Fibroblast of skin of left quadriceps (primary cell): ENCODE measurements at regions not wholly inside any gene's neighbourhood (a gene's known extent, or its start where the extent isn't known, plus 50 kb on each side); places are given as distances from the start of the nearest gene placed in this dataset.
"Not testable (repeated sequence)": the region's sequence is repeated elsewhere in the genome, so short reads cannot be mapped to it uniquely, and the experiment has no call there.

Experiments
- DNase-seq, 2 experiments: peaks; one replicate each; pipeline ENCODE4 v3.0.0-alpha.2; 2013; ENCODE audit warnings: low read depth in 2 of 2

DNA sequence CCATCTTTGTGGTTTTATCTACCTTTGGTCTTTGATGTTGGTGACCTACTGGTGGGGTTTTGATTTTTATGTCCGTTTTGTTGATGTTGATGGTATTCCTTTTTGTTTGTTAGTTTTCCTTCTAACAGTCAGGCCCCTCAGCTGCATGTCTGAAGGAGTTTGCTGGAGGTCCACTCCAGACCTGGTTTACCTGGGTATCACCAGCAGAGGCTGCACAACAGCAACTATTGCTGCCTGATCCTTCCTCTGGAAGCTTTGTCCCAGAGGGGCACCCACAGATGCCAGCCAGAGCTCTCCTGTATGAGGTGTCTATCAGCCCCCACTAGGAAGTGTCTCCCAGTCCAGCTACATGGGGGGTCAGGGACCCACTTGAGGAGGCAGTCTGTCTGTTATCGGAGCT lies 199.3 kb upstream of the WDFY3 start:
- DNase-seq = no peak

DNA sequence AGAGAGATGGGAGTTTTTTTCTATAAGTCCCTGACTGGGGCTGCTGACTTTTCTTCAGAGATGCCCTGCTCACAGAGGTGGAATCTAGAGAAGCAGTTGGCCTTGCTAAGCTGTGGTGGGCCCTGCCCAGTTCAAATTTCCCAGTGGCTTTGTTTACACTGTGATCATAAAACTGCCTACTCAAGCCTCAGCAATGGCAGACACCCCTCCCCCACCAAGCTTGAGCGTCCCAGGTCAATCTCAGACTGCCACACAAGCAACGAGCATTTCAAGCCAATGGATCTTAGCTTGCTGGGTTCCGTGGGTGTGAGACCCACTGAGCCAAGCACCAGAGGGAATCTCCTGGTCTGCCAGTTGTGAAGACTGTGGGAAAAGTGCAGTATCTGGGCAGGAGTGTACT lies 199.8 kb upstream of the WDFY3 start:
- DNase-seq = no peak

DNA sequence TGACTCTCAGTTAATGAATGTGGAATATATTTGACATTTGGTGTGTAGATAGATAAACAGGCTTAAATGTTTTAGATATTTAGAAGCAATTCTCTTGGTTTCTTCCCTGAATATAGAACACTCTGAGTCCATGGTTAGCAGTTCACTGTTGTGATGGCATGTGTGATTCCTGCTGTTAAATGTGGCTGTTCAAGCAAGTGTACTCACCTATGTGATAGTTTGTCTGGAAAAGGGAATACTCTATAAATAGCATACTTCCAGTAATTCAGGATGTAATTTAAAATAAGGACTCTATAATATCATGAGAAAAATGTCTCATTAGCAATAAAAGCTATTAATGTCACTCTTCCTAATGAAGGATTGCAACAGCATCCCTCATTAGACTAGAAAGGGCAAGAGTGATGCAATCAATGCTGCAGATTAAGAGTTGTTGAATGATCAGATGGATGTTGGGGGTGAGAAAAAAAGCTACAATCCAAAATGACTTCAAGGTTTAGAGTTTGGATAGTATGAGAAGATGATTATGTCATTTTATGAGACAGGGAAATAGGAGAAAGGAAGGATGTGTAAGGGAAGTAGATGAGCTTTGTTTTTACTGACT lies 201.8 kb upstream of the WDFY3 start:
- DNase-seq = no peak

DNA sequence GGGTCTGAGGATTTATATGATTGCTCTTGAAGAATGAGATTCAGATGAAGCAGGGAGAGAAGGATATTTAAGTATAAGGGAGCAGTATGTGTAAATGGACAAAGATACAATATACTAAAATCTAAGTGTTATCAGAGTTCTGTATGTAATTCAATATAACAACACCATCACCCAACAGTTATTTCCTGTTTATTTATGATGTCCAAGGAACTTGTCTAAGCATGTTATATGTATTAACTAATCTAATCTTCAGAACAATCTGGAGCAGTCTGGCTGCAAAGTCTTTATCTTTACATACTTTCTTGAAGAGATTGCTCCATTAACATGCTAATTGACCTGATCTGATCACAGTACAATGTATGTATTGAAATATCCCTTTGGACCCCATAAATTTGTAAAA lies 203.8 kb upstream of the WDFY3 start:
- no peak for DNase-seq

DNA sequence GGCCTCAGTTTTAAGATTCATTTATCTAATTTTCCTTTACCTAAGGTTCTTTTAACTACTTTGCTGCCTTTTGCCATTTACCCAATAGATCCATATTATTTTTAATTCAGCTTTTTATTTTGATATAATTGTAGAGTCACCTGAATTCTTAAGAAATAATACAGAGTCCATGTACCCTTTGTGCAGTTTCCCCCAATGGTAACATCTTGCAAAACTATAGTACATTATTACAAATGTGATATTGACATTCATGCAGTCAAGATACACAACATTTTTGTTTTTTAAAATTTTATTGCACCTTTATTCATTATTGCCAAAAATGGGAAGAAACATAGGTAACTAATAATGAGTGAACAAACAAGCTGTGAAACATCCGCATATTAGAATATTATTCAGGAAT lies 208.7 kb upstream of the WDFY3 start:
- no peak for DNase-seq

DNA sequence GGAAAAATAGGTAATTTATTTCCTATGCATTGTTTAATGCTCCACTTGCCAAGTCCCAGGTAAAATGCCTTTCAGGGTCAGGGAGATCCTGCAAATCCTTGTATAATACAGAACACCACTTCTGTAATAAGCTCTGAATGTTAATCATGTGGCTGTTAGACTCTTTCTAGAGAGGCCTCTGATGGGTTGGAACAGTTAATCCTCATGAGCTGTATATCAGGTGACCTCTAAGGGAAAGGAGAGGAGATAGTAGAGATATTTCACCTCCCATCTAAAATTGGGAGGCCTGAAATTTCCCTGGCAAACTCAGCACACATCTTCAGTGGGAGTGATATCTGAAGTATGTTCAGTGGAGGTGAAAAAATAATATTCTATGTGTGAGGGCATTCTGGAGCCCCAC lies 210.6 kb upstream of the WDFY3 start:
- no peak for DNase-seq

DNA sequence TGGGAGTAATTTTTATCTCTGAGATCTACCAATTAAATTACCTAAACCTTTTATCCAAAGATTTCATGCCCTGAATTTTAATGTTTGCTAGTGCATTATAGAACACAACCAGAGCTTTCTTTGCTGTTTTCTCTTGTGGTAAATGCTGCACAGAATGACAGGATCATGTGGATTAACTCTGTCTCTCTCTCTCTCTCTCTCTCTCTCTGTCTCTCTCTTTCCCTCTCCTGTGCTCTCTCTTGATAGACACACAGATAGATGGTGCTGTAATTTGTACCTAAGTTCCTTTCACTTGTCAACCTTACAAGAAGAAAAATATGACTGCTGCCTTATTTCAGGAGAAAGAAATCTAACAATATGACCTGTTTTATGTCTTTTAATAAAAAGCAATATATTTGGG lies 211.2 kb upstream of the WDFY3 start:
- DNase-seq = no peak

DNA sequence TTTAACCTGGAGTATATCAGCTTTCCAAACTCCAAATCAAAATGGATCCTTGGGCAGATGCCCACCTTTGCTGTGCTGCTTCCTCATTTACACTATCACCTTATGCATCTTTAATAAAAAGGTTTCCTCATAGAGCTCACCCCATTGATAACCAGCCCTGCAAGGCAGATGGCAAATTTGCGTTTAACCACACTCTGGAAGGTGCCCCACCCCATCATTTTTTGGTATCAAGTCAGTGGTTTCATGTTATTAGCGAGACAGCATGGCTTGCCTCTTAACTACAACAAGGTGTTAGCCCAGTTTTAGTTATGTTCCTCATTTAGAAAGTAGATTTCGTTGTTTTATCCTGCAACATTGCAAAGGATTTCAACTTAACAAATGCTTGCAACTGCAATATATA lies 214.0 kb upstream of the WDFY3 start:
- DNase-seq = no peak

DNA sequence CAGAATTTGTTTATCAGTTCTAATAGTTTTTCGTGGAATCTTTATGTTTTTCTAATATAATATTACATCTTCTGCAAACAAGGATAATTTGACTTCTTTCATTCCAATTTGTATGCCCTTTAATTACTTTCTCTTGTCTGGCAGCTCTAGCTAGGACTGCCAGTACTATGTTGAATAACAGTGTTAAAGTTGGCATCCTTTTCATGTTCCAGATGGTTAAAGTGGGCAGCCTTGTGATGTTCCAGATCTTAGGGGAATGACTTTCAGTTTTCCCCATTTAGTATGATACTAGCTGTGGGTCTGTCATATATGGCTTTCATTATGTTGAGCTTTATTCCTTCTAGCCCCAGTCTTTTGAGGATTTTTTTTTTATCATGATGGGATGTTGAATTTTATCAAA lies 220.6 kb upstream of the WDFY3 start:
- no peak for DNase-seq

DNA sequence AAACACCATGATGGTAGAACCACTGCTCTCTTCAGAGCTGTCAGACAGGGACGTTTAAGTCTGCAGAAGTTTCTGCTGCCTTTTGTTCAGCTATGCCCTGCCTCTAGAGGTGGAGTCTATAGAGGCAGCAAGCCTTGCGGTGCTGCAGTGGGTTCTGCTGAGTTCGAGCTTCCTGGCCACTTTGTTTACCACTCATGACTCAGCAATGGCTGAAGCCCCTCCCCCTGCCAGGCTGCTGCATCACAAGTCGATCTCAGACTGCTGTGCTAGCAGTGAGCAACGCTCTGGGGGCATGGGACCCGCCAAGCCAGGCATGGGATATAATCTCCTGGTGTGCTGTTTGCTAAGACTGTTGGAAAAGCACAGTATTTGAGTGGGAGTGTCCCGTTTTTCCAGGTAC lies 229.5 kb upstream of the WDFY3 start:
- not testable (repeated sequence) for DNase-seq

DNA sequence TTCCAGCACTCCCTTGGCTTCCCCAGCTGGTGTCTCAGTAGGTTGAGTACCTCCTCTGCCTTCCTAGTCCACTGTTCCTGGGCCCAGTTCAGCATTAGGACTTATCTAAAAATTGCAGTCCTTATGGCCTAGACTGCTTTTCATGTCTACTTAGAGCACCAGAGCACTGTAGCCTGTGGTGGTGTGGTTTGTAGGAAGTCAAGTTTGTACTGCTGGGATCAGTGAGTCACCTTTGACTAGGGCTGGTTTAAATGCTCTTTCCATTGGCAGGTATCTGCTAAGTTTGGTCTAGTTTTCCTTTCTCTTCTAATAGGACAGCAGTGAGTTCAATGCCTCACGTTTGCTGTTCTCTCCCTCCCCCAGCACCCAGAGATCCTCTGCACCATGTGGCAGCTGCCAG lies 233.6 kb upstream of the WDFY3 start:
- no peak for DNase-seq

DNA sequence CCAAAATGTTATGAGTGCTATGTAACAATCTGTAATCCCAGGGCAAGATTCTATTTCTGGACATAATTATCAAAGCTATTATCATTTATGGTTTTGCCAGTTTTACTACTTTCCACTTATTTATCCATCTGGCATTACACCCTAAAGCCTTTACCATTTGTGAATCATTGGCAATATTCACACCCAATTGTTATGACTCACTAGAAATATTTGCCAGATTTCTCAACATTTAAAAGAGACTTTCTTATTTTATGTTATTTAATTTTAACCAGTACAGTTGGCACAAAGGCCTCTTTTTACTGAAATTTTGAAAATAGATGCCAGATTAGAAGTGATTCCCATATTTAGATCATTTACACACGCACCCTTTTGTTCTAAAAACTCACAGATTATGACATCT lies 242.7 kb upstream of the WDFY3 start:
- DNase-seq = peak in 1 of 2 experiments; percentile 8

DNA sequence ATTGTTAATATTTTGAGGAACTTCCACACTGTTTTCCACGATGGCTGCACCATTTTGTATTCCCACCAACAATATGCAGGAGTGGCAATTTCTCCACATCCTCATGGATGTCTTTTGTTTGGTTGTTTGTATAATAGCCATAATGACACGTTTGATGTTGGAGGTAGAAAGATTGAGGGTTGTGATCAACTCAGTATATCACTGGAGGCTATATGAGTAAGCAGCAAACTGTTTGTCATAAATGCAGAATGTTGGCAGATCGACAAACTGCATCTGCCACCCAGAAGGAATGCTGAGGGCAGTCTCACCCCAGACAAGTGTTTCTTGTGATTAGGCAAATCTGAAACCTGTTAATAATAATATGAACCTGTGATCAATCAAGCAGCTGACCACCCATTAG lies 243.9 kb upstream of the WDFY3 start:
- DNase-seq = no peak

DNA sequence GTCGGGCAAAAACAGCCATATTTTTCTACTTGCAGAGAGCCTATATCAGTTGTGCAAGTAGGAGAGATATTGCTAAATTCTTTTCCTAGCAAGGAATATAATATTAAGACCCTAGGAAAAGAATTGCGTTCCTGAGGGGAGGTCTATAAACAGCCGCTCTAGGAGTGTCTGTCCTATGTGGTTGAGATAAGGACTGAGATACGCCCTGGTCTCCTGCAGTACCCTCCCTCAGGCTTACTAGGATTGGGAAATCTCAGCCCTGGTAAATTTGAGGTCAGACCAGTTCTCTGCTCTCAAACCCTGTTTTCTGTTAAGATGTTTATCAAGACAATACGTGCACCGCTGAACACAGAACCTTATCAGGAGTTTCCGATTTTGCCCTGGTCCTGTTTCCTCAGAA lies 250.1 kb upstream of the WDFY3 start:
- not testable (repeated sequence) for DNase-seq

DNA sequence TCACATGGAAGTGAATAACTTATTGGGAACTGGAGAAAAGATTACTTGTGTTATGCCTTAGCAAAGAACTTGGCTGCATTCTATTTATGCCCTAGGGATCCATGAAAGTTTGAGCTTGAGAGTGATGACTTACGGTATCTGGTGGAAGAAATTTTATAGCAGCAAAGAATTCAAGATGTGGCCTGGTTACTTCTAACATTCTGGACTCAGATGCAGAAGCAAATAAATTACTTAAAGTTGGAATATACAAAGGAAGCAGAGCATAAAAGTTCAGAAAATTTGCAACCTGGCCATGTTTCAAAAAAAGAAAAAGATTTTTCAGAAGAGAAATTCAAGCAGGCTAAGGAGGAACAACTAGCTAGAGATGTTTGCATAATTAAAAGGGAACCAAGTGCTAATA lies 252.3 kb upstream of the WDFY3 start:
- no peak for DNase-seq

DNA sequence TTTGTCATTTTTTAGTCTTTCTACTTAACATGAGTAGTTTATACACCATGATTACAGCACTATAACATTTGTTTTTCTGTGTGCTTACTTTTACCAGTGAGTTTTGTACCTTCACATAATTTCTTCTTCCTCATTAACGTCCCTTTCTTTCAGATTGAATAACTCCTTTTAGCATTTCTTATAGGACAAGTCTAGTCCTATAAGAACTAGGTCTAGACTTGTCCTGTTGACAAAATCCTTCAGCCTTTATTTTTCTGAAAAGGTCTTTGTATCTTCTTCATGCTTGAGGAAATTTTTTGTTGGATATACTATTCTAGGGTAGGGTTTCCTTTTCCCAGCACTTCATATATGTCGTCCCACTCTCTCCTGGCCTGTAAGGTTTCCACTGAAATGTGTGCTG lies 253.3 kb upstream of the ARHGAP24 start:
- DNase-seq = no peak

DNA sequence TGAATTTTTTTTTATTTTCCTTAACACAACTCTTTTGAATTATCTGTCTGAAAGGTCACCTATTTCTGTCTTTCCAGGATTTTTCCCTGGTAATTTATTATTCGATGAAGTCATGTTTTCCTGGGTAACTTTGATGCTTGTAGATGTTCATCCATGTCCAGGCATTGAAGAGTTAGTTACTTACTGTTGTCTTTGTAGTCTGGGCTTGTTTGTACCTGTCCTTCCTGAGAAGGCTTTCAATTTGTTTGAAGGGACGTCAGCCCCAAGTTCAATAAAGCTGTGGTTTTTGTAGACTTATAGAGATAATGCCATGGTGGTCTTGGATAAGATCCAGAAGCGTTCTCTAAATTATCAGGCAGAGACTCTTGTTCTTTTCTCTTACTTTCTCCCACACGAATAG lies 252.4 kb upstream of the ARHGAP24 start:
- DNase-seq = no peak

DNA sequence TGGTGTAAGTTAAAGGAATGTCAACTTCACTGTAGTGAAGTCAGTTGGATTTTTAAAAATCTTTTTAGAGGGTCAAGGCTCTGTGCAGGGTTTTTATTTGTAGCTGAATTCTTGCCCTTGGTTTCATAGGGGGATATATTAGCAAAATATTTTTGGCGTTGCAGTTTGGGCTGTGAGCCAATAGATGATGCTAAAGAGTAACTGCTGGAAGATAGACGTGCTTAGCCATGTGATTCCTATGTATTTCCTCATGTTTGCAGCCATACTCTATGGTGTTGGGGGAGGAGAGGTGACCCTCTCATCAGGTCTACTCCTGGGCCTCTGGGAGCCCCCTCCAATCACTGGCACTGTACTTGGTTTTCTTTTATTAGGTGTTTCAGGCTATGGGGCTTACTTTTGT lies 246.7 kb upstream of the ARHGAP24 start:
- no peak for DNase-seq

DNA sequence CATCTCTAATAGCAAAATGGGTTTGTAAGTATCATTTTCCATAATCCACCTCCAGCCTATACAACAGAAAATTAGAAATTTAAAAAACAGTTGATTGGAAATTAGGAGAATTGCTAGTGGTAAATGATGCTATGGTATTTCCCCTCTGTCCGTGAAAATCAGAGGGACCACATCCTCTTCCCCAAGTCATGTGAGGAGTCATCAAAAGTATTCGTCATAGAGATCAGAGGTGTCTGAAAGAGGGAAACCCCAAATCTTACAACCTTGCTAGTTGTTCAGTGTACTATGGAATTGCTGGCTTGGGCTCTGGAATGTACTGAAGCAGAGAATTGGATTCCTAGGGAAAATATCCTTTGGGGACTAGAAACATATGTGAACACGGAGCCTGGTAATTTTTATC lies 241.4 kb upstream of the ARHGAP24 start:
- no peak for DNase-seq

DNA sequence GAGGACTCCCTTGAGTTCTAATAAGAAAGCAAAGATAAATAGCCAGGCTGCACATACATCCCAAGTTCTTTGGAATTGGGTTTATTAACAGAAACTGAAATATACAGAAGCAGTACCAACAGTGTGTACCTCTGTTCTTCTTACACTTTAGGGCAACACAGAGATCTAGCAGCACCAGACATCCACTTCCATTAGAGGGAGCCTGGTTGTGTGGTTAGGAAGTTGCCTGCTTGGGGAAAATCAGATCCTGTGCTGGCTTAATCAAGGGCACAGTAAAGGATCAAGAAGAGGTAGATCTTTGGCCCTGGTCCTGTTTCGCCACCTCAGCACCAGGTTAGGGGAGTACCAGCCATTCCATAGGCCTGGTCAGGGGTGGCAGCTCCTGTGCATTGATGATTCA lies 231.1 kb upstream of the ARHGAP24 start:
- DNase-seq = no peak

DNA sequence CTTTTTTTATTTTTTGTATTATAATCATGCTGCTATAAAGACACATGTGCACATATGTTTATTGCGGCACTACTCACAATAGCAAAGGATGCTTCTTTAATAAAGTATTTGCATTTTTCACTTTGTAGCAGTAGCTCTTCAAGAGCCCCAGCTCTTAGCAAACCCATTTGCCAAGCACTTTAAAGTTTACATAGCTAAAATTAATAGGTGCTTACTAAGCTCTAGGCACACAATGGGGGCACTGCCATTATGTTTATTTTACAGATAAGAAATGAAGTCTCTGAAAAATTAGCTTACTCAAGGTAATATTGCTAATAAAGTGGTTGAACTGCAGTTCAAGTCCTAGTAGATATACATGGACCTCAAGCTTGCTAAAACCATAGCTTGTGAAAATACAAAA lies 230.3 kb upstream of the ARHGAP24 start:
- no peak for DNase-seq

DNA sequence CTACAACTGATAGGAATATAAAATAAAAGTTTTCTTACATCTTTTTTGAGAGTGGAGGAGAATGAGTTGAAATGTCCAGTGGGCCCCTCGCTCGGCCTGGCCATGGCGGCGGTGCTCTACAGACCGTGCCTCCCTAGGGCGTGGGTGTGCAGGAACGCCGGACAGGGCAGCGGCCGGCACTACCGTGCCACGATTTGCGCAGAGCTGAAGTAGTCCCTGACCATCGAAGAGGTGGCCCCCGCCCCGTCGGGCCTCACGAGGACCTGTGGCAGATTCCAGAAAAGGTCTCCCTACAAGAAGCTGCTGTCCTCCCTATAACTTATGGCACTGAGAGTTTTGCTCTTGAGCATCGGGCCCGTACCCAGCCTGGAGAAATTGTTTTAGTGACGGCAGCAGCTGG lies 228.9 kb upstream of the ARHGAP24 start:
- no peak for DNase-seq

DNA sequence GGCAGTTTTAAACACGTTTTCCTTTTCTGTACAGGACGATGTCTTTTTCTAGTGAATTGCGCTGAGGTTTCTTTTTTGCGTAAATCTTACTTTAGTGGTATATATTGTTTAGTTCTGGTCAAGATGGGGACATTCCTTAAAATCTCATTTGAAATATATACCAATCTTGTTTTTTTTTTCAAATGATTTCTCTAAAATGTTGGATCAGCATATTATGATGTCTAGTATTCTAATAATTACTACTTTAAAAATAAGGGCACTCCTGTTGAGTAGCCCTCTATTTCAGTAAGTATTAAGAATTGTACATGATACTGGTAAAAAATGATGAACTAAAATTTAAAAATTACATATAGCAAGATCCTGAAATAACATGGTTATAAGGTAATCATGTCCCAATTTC lies 224.1 kb upstream of the ARHGAP24 start:
- no peak for DNase-seq

DNA sequence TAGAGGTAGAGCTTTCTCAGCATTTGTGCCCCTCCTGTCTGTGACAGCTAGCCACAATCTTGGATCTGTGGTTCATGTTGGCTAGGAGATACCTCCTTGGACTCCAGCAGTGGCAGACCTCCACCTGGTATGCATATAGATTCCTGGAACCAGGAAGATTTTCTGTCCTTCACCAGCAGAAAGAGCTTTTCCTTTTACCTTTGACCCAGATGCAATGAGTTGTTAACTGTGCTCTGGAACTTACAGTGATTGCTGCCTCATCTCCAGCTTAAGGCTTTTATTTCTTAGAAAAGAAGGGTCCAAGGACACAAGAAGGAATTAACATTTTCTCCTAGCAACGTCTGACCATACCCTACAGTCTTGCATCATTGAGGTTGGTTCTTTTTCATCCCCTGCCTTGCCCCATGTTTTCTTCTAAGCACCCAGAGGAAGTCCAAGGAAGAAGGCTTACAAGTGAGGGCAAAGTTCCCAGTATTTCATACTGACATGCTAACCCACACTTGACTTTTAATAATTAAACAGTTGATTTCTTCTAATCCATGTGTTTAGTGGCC lies 217.1 kb upstream of the ARHGAP24 start:
- DNase-seq = no peak
